A673 (cell line): ENCODE measurements at regions not wholly inside any gene's neighbourhood (a gene's known extent, or its start where the extent isn't known, plus 50 kb on each side); places are given as distances from the start of the nearest gene placed in this dataset.

Experiments
- BruUV-seq: library from RNA; stranded (reverse); fragments of 400-500 nt; replicated peaks from 2 replicates; lab custom pipeline; 2021; lab: Mats Ljungman, UMichigan
- CTCF ChIA-PET: fragments of 300-600 bp; sonication (Branson Sonifier 250); formaldehyde crosslinking; loops from one replicate; lab custom pipeline; 2022; ENCODE audit warnings: antibody characterized with exemption; lab: Charles Lee
- POLR2A ChIA-PET: fragments of 300-600 bp; sonication (Branson Sonifier 250); formaldehyde crosslinking; loops from one replicate; lab custom pipeline; 2022; ENCODE audit warnings: antibody characterized with exemption; ENCODE audit not compliant: low non-redundant PET; lab: Charles Lee
- DNase-seq: peaks from one replicate; pipeline ENCODE4 v3.0.0-alpha.2; 2015; ENCODE audit warnings: low spot score
- H3K27ac ChIP-seq: fragments of 200-600 bp; sonication (generic); 2 replicates; pipeline ENCODE4 v1.5.1; 2016; ENCODE audit warnings: mixed run types, low read depth, mild to moderate bottlenecking, mixed read lengths, antibody characterized with exemption, low read length; ENCODE audit not compliant: poor library complexity, severe bottlenecking
- H3K27me3 ChIP-seq: fragments of 200-600 bp; sonication (generic); replicated peaks from 2 replicates; pipeline ENCODE4 v1.6.1; 2017; ENCODE audit warnings: mixed run types, low read depth, mild to moderate bottlenecking, mixed read lengths, antibody characterized with exemption, low read length; ENCODE audit not compliant: insufficient read depth, poor library complexity
- H3K36me3 ChIP-seq: fragments of 200-600 bp; sonication (generic); 2 replicates; pipeline ENCODE4 v1.6.1; 2016; ENCODE audit warnings: mixed run types, mild to moderate bottlenecking, mixed read lengths, antibody characterized with exemption, low read length; ENCODE audit not compliant: insufficient read depth, poor library complexity, severe bottlenecking
- H3K4me1 ChIP-seq: fragments of 200-600 bp; sonication (generic); 2 replicates; pipeline ENCODE4 v1.6.1; 2017; ENCODE audit warnings: mixed run types, mild to moderate bottlenecking, mixed read lengths, antibody characterized with exemption, low read length; ENCODE audit not compliant: insufficient read depth, poor library complexity, severe bottlenecking
- H3K4me3 ChIP-seq: fragments of 200-600 bp; sonication (generic); 2 replicates; pipeline ENCODE4 v1.5.1; 2016; ENCODE audit warnings: low read depth, mixed run types, mild to moderate bottlenecking, mixed read lengths, low read length; ENCODE audit not compliant: poor library complexity, severe bottlenecking
- H3K9me3 ChIP-seq: fragments of 200-600 bp; sonication (generic); 2 replicates; pipeline ENCODE4 v1.6.1; 2016; ENCODE audit warnings: mixed run types, low read depth, mild to moderate bottlenecking, mixed read lengths, antibody characterized with exemption, low read length; ENCODE audit not compliant: poor library complexity, severe bottlenecking
- EZH2 ChIP-seq: fragments of 200-600 bp; sonication (generic); IDR thresholded peaks from 2 replicates; pipeline ENCODE4 v1.6.1; 2017; ENCODE audit warnings: borderline replicate concordance, low read depth, mild to moderate bottlenecking, mixed read lengths, antibody characterized with exemption, low read length; ENCODE audit not compliant: poor library complexity, severe bottlenecking
- intact Hi-C: fragments of 100-400 bp; cut with micrococcal nuclease; formaldehyde crosslinking; loops from one replicate; pipeline ENCODE4 v1.10.0; 2022; ENCODE audit not compliant: unreplicated experiment
- TF ChIP-seq, protein P1 (sequence below): fragments of 300-800, 200-600 bp; sonication (generic); conservative IDR thresholded peaks from 2 replicates; pipeline ENCODE4 v1.5.1; 2017; ENCODE audit warnings: low read depth, mild to moderate bottlenecking, antibody characterized with exemption, low read length, moderate library complexity, mixed read lengths

GRCh38 chr12:126431767-126432166 is 1366.5 kb downstream of the AACS start:
- H3K36me3 ChIP-seq, result no peaks in the 10 kb centered on the region
- H3K4me1 ChIP-seq, result peaks cover 34% of the 10 kb centered on the region
- intact Hi-C loops, result no loop called here
- H3K4me3 ChIP-seq, result no peak overlapping the region
- H3K27ac ChIP-seq, result peak overlapping the region; percentile 41
- no peak for DNase-seq
- TF ChIP-seq EZH2, result no peak
- TF ChIP-seq, protein P1, sequence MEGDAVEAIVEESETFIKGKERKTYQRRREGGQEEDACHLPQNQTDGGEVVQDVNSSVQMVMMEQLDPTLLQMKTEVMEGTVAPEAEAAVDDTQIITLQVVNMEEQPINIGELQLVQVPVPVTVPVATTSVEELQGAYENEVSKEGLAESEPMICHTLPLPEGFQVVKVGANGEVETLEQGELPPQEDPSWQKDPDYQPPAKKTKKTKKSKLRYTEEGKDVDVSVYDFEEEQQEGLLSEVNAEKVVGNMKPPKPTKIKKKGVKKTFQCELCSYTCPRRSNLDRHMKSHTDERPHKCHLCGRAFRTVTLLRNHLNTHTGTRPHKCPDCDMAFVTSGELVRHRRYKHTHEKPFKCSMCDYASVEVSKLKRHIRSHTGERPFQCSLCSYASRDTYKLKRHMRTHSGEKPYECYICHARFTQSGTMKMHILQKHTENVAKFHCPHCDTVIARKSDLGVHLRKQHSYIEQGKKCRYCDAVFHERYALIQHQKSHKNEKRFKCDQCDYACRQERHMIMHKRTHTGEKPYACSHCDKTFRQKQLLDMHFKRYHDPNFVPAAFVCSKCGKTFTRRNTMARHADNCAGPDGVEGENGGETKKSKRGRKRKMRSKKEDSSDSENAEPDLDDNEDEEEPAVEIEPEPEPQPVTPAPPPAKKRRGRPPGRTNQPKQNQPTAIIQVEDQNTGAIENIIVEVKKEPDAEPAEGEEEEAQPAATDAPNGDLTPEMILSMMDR, result no peak
- no peaks in the 10 kb centered on the region for H3K27me3 ChIP-seq
- no peaks in the 10 kb centered on the region for H3K9me3 ChIP-seq
- no TSS peak for BruUV-seq
- ChIA-PET CTCF (interaction anchor here (1.5 kb wide), 1 partner anchor 316 kb away, joined by 5 read pairs; no protein-coding TSS in a partner anchor), POLR2A (no interaction called here)

DNA sequence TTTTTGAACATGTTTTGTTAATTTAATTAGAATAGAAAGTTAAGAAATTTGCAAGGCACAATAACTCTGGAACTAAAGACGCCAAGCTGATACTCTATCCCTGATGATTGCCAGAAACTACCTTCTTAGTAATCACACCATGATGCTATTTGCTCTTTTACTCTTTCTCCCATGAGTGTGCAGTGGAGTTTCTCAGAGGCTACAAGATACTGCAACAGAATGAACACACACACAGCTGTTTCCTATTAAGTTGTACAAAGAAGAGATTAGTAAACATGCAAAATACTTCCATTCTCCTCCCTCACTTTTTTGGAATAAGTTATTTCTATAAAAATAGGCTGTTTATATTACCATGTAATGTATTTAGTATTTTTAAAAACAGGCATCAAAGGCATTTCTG is 1367.5 kb downstream of the AACS start:
- TF ChIP-seq, protein P1, result no peak
- DNase-seq, result peak; percentile 69
- ChIA-PET POLR2A (no interaction called here), CTCF (interaction anchor here (0.8 to 1.5 kb wide), 2 partner anchors 70 to 315 kb away, joined by 3 to 5 read pairs; no protein-coding TSS in a partner anchor)
- Histone ChIP-seq H3K4me3 (no peak overlapping the region), H3K4me1 (peaks cover 34% of the 10 kb centered on the region), H3K27me3 (no peaks in the 10 kb centered on the region), H3K27ac (no peak overlapping the region), H3K36me3 (no peaks in the 10 kb centered on the region), H3K9me3 (no peaks in the 10 kb centered on the region)
- BruUV-seq, result no TSS peak
- intact Hi-C loops, result no loop called here

- POLR2A ChIA-PET, result no interaction called here
- no peak overlapping the region for H3K4me3 ChIP-seq
- peaks cover 34% of the 10 kb centered on the region for H3K4me1 ChIP-seq
- CTCF ChIA-PET, result no interaction called here
- intact Hi-C loops, result no loop called here
- no peaks in the 10 kb centered on the region for H3K9me3 ChIP-seq
- H3K36me3 ChIP-seq, result no peaks in the 10 kb centered on the region
- DNase-seq, result no peak
- no peak for TF ChIP-seq EZH2
- TF ChIP-seq, protein P1, result no peak
- no peak overlapping the region for H3K27ac ChIP-seq
- no TSS peak for BruUV-seq
- no peaks in the 10 kb centered on the region for H3K27me3 ChIP-seq
Measured at GRCh38 chr12:126434412-126434985, 1369.3 kb downstream of the AACS start.
